Retinal pigment epithelial cell (primary cell): ENCODE measurements at regions not wholly inside any gene's neighbourhood (a gene's known extent, or its start where the extent isn't known, plus 50 kb on each side); places are given as distances from the start of the nearest gene placed in this dataset.
A peak's percentile ranks its signal among the peaks of the same experiment; 100 is the strongest.

Experiments used
- DNase-seq: peaks from one replicate; pipeline ENCODE4 v3.0.0-alpha.2; 2010; ENCODE audit warnings: low read depth
- H3K4me3 ChIP-seq: 2 replicates; pipeline ENCODE4 v1.5.1; 2011; ENCODE audit warnings: mild to moderate bottlenecking, low read length, control low read depth, moderate library complexity
- TF ChIP-seq, protein P1 (sequence below): conservative IDR thresholded peaks from 2 replicates; pipeline ENCODE4 v1.5.1; 2011; ENCODE audit warnings: low read depth, low read length, control low read depth, inconsistent platforms

DNA sequence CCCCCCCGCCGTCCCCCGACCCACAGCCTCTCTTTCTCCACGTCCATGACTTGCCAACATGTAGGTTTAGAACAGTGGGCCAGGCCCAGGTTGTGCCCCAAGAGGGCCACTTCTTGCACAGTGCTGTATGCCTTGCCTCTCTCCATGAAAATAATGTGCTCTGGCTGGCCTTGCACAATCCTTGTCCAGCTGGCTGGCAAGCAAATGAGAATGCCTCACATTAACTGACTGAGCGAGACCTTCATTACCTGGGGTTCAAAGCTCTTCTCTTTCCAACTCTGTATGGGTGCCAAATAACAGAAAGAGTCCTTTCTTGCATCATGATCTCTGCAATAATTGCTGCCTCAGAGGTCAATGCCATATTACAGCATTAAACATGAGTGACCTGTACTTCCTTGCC lies 416.6 kb downstream of the FGF13 start:
- TF ChIP-seq, protein P1, sequence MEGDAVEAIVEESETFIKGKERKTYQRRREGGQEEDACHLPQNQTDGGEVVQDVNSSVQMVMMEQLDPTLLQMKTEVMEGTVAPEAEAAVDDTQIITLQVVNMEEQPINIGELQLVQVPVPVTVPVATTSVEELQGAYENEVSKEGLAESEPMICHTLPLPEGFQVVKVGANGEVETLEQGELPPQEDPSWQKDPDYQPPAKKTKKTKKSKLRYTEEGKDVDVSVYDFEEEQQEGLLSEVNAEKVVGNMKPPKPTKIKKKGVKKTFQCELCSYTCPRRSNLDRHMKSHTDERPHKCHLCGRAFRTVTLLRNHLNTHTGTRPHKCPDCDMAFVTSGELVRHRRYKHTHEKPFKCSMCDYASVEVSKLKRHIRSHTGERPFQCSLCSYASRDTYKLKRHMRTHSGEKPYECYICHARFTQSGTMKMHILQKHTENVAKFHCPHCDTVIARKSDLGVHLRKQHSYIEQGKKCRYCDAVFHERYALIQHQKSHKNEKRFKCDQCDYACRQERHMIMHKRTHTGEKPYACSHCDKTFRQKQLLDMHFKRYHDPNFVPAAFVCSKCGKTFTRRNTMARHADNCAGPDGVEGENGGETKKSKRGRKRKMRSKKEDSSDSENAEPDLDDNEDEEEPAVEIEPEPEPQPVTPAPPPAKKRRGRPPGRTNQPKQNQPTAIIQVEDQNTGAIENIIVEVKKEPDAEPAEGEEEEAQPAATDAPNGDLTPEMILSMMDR: no peak
- DNase-seq: no peak
- H3K4me3 ChIP-seq: no peak overlapping the region

- no peak for DNase-seq
- TF ChIP-seq, protein P1: peak; percentile 10
Observed at GRCh38 chrX:138298268-138298667, 413.2 kb downstream of the FGF13 start.

GRCh38 chrX:138345801-138346200 lies 365.7 kb downstream of the FGF13 start:
- TF ChIP-seq, protein P1: no peak
- H3K4me3 ChIP-seq: no peak overlapping the region
- no peak for DNase-seq

More at GRCh38 chrX:138298268-138298667, 413.2 kb downstream of the FGF13 start:
- no peak overlapping the region for H3K4me3 ChIP-seq

DNA sequence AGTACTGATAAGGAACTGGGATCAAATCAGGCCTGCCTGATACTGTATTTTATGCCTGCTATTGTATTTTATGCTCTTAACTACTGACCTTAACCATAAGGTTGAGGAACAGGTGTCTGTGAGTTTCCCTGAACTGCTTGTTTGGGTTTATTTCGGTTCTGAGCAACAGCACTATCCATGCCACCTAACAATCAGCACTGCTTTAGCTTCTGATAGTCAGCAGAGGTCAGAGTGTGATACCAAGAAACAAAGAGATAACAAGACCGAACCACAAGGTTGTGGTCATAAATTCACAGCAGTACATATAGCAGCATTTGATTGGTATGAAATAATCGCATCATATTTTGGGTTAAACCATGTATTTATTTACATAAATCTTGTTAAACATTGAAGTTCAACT lies 362.2 kb downstream of the FGF13 start:
- DNase-seq: no peak
- TF ChIP-seq, protein P1: no peak
- H3K4me3 ChIP-seq: no peak overlapping the region

GRCh38 chrX:138378876-138379275 lies 332.6 kb downstream of the FGF13 start:
- H3K4me3 ChIP-seq: no peak overlapping the region
- TF ChIP-seq, protein P1: no peak
- no peak for DNase-seq

DNA sequence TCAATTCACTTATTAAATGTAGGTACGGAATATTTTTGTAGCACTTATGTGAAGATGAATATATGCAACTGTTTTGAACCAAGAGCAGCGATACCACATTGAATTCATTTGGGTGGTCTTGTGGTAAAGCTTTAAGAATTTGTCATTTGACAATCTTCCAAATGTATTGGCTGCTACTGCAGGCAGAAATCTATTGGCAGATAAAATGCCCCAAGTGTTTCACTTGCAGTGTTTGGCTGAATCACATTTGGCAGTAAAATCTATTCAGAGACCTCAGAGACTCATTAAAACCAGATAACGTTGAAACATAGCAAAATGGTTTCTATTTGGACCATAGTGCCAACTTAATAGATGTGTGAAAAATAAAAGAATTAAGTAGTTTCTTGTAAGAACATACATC lies 303.4 kb downstream of the FGF13 start:
- H3K4me3 ChIP-seq: no peak overlapping the region
- no peak for DNase-seq
- TF ChIP-seq, protein P1: no peak

DNA sequence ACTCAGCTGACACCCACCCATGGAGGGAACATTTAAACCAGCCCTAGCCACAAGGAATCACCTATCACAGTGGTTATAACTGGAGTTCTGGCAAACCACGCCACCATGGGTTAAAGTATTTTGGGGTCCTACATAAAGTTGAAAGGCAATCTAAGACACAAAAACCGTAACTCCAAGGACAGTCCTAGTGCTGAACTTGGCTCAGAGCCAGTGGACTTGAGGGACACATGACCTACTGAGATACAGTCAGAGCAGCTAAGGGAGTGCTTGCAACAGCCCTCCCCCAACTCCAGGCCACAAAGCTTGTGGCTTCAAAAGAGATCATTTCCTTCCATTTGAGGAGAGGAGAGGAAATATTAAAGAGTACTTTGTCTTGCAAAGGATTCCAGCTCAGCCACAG lies 300.5 kb downstream of the FGF13 start:
- no peak for DNase-seq
- H3K4me3 ChIP-seq: no peak overlapping the region
- TF ChIP-seq, protein P1: no peak
